GM18870 (cell line): ENCODE measurements at regions not wholly inside any gene's neighbourhood (a gene's known extent, or its start where the extent isn't known, plus 50 kb on each side); places are given as distances from the start of the nearest gene placed in this dataset.

Source experiments
- ATAC-seq: cut with Tn5 transposase; IDR thresholded peaks from one replicate; pipeline ENCODE4 v1.9.1; 2021; ENCODE audit warnings: moderate library complexity; ENCODE audit not compliant: unreplicated experiment

DNA sequence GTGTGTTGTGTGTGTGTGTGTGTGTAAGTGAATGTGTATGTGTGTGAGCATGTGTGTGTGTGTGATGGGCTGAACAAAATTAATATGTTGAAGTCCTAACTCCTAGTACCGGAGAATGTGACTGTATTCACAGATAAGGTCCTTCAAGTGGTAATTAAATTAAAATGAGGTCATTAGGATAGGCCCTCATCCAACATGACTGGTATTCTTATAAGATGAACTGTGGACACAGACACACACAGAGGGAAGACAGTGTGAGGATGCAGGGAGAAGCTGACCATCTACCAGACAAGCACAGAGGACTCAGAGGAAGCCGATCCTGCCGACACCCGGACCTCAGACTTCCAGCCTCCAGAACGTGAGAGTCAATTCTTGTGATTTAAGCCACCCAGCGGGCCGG is 91.2 kb upstream of the PGBD5 start:
- no peak for ATAC-seq

DNA sequence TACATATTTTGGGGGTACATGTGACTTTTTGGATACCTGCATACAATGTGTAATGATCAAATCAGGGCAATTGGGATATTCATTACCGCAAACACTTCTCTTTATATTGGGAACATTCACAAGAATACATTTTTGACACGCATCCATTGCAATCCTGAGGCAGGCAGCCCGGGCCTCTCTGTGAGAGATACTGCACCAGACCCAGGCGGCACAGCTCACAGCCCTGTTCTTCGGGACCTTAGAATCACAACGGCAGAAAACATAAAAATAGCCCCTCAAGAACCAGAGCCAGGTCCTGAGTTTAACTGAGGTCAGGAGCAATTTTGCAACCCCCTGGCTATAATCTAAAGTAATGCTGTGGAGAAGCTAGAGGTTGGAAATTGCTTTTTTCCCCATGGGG is 90.8 kb upstream of the PGBD5 start:
- no peak for ATAC-seq

DNA sequence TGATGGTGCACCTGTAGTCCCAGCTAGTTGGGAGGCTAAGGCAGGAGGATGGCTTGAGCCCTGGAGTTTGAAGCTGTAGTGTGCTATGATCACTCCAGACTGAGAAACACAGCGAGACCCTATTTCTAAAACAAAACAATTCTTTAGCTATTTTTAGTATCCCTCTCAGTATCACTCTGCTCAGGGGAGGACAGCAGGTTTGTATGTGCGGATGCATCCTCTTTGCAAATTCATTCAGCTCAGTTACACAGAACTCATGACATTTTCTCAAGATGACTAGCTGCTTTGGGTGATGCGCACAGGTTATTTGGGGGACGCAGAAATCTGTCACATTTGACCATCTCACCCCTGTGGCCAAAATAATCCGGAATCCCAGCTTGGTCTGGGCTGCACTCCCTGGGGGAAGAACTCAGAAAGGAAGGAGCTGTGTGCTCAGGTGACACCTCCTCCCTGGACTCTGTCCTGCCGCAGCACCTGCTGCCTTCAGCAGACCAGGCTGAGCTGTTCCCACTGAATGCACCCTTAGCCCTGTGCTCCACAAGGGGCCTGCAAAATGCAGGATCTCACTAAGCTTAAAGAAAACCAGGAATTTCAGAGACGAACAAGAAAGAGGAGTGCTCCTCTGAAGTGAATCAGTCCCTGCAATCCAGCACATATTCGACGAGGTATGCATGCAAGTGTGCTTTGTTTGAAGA is 89.5 kb upstream of the PGBD5 start:
- ATAC-seq: no peak

DNA sequence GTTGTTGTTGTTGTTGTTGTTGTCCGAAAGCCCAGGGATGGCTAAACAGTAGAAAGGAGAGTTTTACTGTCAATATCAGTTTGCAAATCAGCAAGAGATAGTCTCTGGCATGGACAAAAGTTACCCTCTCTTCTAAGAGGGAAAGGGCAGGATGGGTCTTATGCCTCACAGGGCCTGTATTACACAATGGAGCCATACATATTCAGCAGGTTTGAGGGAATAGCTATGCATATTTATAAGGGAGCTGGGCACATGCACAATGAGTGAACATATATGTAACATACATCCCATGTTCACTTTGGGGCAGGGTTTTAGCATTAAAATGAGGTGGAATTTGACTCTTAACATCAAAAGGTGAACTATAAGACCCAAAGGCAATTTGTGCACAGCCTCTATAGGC is 84.4 kb upstream of the PGBD5 start:
- no peak for ATAC-seq

DNA sequence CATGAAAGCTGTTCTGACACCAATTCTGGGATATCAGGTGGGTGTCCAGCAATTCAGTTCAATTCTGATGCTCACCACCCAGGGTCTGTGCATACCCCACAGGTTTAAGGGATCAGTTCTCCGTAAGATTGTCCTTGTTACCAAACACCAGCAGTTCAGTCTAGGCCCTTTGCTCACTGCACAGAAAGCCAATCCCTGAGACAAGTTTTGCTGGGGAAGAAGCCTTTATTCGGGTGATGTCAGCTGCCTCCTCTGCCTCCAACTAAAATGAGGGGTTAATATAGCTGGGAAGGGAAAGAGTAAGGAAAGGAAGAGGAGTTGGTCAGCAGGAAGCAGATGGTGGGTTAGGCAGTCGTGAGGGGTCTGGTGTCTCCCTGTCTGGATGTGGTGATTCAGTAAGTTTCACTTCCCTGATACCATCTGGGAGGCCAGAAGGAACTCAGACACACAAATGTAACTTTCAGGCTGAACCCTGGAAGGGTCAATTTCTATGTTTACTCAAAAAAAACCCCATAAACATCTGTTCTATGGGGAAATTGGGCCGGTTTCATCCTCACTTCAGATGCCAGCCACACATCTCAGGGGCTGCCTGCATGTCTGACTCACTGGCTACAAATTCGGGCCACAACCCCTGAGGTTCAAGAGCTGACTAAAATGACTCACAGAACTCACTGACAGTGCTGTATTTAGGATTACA is 83.3 kb upstream of the PGBD5 start:
- ATAC-seq: peak; percentile 52

DNA sequence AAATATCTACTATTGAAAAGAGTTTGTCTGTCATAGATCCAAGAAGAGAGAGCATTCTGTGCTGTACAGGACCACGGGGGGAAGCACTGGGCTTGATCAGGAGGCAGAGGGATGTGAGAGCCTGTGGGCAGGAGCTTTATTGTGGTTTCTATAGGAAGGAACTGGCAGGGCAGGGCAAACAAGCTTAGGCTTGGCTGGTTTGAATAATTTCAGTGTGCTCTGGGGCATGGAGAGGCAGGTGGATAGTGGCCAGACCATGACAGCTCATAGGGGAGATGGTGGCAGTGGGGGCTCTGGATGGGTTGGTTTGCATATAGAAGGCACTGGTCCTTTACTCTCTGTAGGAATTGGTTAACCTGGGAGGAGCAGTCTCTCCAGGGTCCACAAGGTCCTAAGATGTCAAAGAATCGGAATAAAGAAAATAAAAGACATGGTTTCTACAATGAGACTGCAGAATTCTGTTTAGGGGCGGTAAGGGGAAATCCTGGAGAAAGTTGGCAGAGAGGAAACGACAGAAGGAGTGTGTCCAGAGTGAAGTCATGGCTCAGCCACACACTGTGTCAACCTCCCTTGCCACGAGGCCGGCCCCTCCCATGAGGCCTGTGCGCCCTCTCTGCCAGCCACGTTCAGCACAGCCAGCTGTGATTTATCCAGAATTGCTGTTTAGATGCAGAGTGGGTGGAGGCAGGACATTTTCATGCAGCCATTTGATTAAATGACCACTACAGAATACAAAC is 81.7 kb upstream of the PGBD5 start:
- no peak for ATAC-seq

DNA sequence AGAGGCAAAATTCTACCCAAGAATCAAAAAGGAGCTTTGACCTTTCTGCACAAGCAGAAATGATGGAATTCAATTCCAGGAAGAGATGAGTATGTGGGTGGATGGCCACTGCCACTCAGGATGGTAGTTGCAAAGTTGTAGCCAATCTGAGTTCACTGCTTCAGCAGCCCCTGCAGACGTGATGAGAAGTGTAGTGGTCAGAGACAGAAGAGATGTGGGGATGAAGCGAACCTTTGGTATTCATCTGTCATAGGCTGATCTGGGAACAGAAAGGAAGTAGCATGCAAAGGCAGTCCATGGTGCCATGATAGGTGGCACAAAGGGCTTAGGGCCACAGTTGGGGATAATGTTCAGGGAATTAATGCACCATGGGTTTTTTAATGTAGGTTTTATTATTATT is 81.1 kb upstream of the PGBD5 start:
- no peak for ATAC-seq

DNA sequence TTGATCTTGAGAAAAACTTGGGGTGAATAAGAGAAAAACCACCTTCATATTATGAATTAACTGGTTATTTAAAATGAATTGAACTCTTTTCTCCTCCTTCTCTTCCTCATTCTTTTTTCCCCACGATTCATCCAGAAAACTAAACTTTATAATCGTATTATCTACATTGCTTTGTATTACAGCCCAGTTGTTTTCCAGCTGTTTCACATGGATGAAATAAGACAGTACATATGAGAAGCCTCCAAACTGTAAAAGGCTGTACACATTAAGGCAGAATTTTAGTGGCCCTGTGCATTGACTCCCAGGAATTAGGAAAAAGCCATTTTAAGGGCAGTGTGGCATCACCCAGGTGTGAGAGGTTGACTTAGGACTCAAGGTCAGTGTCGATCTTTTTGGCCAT is 80.3 kb upstream of the PGBD5 start:
- ATAC-seq: no peak

DNA sequence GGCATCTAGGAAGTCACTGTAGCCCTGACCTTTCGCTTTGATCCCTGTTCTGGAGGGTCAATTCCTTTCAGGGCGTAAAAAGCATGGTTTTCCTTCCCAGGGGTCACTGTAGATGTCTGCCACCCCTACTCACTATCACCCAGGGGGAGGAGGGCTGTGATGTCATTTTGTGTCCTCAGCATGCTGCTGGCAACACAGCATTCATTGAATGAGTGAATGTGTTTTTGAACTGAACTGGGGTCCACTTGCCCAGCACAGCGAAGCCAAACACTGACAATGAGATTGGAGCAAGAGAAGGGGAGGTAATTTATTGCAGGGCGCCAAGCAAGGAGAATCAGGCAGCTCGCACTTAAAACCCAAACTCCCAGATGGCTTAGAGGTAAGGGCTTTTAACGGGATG is 78.2 kb upstream of the PGBD5 start:
- no peak for ATAC-seq

DNA sequence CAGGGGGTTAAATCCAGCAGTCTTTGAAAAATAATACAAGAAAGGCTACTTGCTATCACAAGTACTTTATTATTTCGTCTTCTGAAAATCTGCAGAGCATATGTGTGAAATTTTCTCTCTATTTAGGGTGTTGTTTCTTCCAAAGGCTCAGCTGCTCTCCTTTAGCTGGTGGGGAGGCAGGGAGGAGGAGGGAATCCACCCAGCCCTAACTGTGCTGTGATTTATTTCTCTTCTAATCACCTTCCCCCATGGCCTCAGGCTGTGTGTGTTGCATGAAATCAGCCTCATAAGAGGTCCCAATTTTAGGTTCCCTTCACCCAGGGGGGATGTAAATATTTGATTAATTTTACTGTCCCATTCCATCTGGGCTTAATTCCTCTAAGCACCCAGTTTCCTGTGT is 77.6 kb upstream of the PGBD5 start:
- no peak for ATAC-seq

DNA sequence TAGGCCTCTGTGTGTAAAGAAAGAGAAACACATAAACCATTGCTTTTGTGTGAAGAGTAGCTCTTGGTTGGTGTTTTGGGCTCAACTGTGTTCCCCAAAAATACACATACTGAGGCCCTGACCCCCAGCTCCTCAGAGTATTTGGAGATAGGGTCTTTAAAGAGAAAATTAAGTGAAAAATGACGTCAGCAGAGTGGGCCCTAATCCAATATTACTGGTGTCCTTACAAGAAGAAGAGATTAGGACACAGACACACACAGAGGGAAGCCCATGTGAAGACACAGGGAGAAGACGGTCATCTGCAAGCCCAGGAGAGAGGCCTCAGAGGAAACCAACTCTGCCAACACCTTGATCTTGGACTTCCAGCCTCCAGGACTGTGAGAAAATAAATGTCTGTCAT is 76.9 kb upstream of the PGBD5 start:
- ATAC-seq: no peak

DNA sequence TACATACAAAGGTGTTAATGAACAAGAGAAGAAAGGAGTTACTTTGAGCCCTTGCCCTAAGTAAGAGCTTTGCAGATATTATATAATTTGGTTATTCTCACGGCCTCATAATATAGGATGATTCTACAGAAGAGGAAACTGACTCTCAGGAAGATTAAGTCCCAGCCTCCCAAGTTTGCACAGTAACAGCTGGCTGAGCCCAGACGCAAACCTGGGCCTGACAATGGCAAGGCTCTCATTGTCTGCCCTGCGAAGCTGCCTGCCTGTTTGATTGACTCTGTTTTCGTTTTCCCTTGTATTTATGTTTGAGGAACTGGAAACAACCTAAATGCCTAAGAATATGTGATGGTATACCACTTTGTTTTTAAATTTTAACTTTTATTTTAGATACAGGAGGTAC is 76.2 kb upstream of the PGBD5 start:
- no peak for ATAC-seq

DNA sequence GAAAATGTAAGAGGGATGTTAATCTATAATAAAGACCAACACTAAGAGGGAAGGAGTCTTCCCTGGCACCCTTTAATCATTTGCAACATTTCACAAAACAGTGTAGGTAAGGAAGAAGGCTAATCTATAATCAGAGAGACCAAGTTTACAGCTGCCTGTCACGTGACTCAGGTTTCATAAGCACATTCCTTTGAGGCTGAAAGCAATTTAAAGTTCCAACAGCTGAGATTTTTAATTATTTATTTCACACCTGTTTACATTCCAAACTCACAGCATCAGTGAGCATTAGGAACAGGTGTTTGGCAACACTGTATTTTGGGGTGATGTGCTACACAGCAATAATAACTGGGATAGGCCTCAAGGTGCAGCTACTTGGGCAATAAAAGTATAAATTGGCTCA is 75.7 kb upstream of the PGBD5 start:
- no peak for ATAC-seq

DNA sequence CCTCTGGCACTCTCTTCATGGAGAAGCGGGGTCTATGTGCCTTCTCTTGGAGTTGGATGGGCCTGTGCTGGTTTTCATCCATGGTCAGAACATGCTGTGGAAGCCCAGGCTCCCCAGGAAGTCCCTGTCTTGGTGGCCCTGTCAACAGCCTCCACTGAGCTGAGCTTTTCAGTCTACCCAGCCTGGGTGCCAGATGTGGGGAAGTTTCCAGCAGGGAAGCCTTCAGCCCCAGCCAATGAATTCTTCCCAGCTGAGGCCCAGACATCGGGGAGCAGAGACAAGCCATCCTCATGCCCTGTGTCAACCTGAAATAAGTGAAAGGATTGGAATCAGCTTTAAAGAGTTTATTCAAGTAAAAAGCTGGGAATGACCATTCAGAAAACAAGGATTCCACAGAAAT is 75.1 kb upstream of the PGBD5 start:
- no peak for ATAC-seq

DNA sequence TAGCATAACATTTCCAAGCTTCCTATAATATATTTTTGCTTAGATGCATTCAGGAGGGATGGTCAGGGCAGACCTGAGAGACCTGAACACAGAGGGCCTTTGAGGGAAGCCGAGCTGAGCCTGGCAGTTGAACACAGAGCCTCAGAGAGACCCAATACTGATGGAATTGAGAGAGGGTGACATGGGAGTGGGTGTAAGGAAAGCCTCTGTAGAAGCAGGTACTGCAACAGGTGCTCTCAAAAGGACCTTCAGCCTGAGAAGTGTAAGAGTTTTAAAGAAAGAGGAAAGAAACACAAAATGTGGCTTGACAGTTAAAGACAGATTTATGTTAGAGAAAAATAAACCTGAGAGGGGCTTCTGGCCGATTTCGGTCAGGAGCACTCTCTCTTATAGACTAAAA is 73.9 kb upstream of the PGBD5 start:
- no peak for ATAC-seq

DNA sequence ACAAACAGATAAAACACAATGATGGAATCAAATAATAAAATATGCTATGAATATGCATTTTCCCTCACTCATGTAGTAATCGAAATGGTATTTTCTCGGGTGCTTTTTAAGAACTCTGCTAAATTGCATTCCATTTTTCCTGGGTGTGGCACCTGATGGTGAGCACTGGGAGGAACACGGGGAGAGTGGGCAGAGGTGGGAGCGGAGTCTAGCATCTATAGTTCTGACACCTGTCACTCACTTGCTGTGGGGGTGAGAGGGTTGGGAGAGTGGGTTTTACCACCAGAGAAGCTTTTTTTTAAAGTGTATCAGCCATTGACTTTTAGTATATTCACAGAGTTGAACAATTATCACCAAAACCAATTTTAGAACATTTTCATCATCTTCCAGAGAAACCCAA is 73.4 kb upstream of the PGBD5 start:
- ATAC-seq: no peak

DNA sequence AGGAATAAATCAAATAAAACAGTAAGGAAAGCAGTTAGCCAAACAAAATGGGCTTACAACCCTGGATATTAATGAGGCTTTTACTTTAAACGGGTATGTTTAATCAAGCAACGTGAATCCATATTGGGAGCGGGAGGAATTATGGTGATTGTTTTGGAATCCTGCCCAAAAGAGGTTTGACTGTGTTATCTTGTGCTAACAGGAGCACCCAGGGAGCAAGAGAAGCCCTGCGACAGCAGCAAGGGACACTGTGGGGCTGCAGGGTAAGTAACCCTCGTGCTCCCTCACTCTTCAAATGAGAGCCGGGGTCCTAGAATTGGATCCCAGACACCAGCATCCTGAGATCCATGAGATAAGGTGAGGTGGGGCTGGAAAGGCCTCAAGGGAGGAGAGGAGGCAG is 72.6 kb upstream of the PGBD5 start:
- ATAC-seq: no peak

DNA sequence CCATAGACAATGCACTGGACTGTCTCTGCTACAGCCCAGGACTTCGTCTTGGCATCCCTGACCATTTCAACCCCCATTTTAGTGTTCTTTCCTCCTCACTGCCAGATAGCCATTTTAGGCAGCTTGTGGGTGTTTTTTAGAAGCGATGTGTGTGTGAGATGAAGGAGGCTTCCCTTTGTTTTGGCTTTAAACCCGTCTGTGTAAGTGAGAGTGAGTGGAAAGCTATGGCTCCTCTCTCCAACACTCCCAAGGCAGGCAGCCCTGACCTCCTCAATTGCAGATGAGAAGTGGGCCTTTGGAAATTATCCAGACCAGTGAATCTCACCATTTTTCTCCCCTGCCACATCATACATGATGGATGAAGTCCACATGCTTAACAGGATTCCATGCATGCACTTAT is 70.3 kb upstream of the PGBD5 start:
- no peak for ATAC-seq

DNA sequence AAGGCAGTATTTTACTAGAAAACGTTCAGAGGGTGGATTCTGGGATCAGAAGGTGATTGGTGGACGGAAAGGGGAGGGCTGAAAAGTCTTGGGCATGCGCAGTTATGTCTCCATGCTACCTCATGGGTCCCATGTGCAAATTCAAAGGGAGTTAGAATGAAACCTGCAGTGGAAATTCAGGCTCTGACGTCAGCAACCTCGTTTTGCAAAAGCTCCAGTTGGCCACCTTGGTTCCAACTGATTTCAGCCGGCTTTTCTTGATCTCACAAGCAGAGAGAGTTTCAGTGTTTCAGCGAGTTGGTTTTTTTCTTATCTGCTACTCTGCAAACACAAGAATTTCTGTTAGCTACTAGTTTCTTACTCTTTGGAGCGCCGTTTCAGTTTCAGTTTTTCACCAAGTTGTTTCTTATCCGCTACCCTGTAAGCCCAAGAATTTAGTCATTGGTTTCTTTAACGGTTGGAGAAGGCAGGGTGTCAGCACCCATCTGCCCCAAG is 69.8 kb upstream of the PGBD5 start:
- no peak for ATAC-seq

DNA sequence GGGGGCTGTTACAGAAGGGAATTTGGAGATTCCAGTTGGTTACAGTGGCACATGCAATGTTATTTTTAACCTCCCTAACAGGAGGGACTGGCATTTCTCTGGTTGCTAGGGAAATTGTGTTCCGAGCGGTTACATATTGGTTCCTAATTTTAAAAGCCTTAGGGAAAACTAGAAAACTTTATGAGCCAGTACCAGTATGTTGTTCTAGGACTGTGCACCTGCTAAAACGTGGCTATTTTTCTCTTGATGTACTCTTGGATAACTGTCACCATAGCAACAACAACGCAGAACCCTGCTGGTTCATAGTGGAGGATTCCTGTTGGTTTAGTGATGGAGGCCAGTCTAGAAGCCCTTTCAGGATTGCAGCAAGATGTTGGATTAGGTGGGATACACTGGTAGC is 68.9 kb upstream of the PGBD5 start:
- ATAC-seq: no peak

DNA sequence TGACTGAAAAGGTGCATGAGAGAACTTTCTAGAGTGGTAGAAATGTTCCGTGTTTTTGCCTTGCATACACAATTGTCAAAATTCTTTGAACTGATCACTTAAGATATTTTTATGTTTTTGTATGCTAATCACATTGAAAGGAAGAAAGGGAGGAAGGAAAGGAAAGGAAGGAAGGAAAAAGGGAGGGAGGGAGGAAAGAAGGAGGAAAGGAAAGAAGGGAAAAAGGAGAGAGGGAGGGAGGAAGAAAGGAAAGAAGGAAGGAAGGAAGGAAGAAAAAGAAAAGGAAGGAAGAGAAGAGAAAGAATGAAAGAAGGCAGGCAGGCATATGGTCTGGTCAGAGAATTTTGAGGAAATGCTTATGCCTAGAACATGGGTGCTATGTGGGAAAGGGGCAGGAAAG is 68.4 kb upstream of the PGBD5 start:
- no peak for ATAC-seq

DNA sequence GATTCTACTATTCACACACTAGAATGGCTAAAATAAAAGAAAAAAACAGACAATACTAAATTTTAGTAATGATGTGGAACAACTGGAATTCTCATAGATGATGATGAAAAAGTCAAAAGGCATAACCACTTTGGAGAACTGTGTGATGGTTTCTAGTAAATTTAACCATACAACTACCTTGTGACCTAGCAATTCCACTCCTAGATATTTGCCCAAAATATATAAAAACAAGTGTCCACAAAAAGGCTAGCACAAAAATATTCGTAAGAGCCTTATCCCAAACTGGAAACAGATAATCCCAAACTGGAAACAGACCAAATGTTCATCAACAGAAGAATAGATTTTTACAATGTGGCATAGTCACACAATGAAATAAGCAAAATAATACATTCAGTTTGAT is 67.9 kb upstream of the PGBD5 start:
- ATAC-seq: no peak
